Ovary (tissue), 7 donors: ENCODE measurements at regions not wholly inside any gene's neighbourhood (a gene's known extent, or its start where the extent isn't known, plus 50 kb on each side); places are given as distances from the start of the nearest gene placed in this dataset.

Experiments used
- DNase-seq, 5 donors: peaks; one replicate each; pipeline ENCODE4 v3.0.0-alpha.2; 2019 to 2020
- H3K27ac ChIP-seq, 2 donors: fragments of 200-600 bp; one replicate each; pipeline versions ENCODE4 v1.5.1 to v1.8.0; 2019 to 2022
- H3K27me3 ChIP-seq: fragments of 200-600 bp; one replicate; pipeline ENCODE4 v1.8.0; 2022
- H3K36me3 ChIP-seq: fragments of 200-600 bp; sonication (generic); one replicate; pipeline ENCODE4 v1.5.1; 2019
- H3K4me1 ChIP-seq: one replicate; pipeline ENCODE4 v1.8.1; 2013; ENCODE audit warnings: mild to moderate bottlenecking, moderate library complexity; ENCODE audit not compliant: insufficient read depth
- H3K4me3 ChIP-seq: fragments of 200-600 bp; sonication (generic); one replicate; pipeline ENCODE4 v1.5.1; 2017
- H3K9me3 ChIP-seq, 2 donors: fragments of 200-600 bp in 1 of 2; sonication (generic) in 1 of 2; one replicate each; pipeline versions ENCODE4 v1.5.1 to v1.8.1; 2013 to 2019; ENCODE audit warnings: mild to moderate bottlenecking in 1 of 2, moderate library complexity in 1 of 2
- EP300 ChIP-seq: sonication (generic); formaldehyde crosslinking; IDR thresholded peaks from one replicate; pipeline ENCODE4 v1.6.1; 2017; ENCODE audit warnings: antibody characterized with exemption
- POLR2A ChIP-seq: fragments of 450-650 bp; IDR thresholded peaks from one replicate; pipeline ENCODE4 v1.6.1; 2017; ENCODE audit warnings: antibody characterized with exemption, mild to moderate bottlenecking, moderate library complexity
- WGBS, 3 donors: extraction: QIAGEN DNeasy Blood & Tissue Kit in 1 of 3; methylation state at CpG; one replicate each; pipeline versions ENCODE4 v1.1.5 to v1.1.7; 2013 to 2017; 5-methylcytosine and 5-hydroxymethylcytosine counted together
- intact Hi-C, 4 donors: fragments of 100-400 bp; cut with DNase I; formaldehyde crosslinking; loops; one replicate each; pipeline versions ENCODE4 v1.11.0 to v1.15.1; 2022 to 2023
- TF ChIP-seq, protein P1 (sequence below), 3 donors: fragments of 450-650 bp in 2 of 3; fragments of 200-600 bp in 1 of 3; IDR thresholded peaks; one replicate each; pipeline versions ENCODE4 v1.5.1 to v1.8.0; 2016 to 2022; ENCODE audit warnings: antibody characterized with exemption in 3 of 3, mild to moderate bottlenecking in 1 of 3
- donor health status: DM: no; HTN: no; CAD: no; lungs with moderate emphysema.
- donor health status: DM: no; HTN: no; CAD: no.
- donor health status: Bipolar disorder and iron deficiency.
- donor health status: DM: no; HTN: no; CAD: no.
- donor health status: DM: yes; HTN: yes; CAD: no.

GRCh38 chr14:98341211-98341610 is 930.8 kb downstream of the BCL11B start:
- no peaks in the 10 kb centered on the region for H3K9me3 ChIP-seq
- H3K36me3 ChIP-seq: no peaks in the 10 kb centered on the region
- intact Hi-C loops: no loop called here
- H3K27me3 ChIP-seq: no peaks in the 10 kb centered on the region
- no peak for DNase-seq
- WGBS, 3 donors: 27 to 31% (median 28%) methylated on average over 3 of the region's 3 CpGs
- TF ChIP-seq EP300: no peak
- TF ChIP-seq POLR2A: no peak
- TF ChIP-seq, protein P1, sequence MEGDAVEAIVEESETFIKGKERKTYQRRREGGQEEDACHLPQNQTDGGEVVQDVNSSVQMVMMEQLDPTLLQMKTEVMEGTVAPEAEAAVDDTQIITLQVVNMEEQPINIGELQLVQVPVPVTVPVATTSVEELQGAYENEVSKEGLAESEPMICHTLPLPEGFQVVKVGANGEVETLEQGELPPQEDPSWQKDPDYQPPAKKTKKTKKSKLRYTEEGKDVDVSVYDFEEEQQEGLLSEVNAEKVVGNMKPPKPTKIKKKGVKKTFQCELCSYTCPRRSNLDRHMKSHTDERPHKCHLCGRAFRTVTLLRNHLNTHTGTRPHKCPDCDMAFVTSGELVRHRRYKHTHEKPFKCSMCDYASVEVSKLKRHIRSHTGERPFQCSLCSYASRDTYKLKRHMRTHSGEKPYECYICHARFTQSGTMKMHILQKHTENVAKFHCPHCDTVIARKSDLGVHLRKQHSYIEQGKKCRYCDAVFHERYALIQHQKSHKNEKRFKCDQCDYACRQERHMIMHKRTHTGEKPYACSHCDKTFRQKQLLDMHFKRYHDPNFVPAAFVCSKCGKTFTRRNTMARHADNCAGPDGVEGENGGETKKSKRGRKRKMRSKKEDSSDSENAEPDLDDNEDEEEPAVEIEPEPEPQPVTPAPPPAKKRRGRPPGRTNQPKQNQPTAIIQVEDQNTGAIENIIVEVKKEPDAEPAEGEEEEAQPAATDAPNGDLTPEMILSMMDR (IDR thresholded peaks at IDR 0.05): no peak
- H3K4me1 ChIP-seq: no peaks in the 10 kb centered on the region
- no peak overlapping the region for H3K27ac ChIP-seq
- no peak overlapping the region for H3K4me3 ChIP-seq

DNA sequence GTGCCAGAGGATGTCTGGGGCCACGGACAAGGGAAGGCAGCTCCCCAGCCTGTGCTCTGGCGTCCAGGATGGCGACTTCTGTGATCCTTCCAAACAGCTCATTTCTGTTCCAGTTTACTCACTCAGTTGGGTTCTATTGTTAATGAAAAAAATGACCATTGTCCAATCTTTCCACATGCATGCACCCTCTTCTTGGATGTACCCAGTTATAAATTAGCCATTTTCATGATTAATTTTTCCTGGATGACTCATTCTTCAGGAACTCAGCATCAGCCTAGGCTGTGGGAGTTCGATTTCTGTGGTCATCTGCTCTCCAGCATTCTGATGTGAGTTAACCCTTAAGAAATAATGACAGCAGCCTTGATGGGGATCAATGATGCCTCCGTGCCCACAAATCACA is 926.8 kb downstream of the BCL11B start:
- 32 to 38% (median 34%) methylated on average over 5 of the region's 5 CpGs for WGBS, 3 donors
- no peak for DNase-seq
- Histone ChIP-seq H3K4me1 (no peaks in the 10 kb centered on the region), H3K4me3 (no peak overlapping the region), H3K36me3 (no peaks in the 10 kb centered on the region), H3K9me3 (no peaks in the 10 kb centered on the region), H3K27ac (no peak overlapping the region), H3K27me3 (no peaks in the 10 kb centered on the region)
- TF ChIP-seq, protein P1 (IDR thresholded peaks at IDR 0.05): no peak
- TF ChIP-seq POLR2A (no peak), EP300 (no peak)
- intact Hi-C loops: no loop called here

- DNase-seq: no peak
- 65 to 79% (median 70%) methylated on average over 7 of the region's 7 CpGs for WGBS, 3 donors
Measured at GRCh38 chr14:98347686-98348085, 924.3 kb downstream of the BCL11B start.

DNA sequence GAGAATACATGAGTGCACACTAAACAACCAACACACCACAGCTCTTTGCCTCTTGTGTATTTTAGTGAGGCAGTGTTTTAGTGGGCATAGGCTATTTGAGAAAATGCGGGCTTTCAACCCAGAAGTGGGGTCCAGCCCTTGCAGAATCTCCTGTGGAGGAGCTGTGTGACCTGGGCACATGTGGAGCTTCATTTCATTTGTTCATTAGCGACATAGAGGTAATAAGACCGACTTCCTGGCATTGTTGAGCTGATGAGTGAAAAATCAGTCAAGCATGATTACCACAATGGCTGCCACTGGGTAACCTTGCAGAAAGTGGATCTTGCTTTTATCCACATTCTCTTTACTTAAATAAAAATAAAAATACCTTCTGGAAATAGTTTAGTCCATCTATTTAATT is 923.5 kb downstream of the BCL11B start:
- intact Hi-C loops: no loop called here
- H3K27ac ChIP-seq: no peak overlapping the region
- DNase-seq: no peak
- WGBS, 3 donors: 70 to 83% (median 80%) methylated on average over 3 of the region's 3 CpGs
- H3K4me1 ChIP-seq: no peaks in the 10 kb centered on the region
- H3K4me3 ChIP-seq: no peak overlapping the region
- H3K36me3 ChIP-seq: no peaks in the 10 kb centered on the region
- TF ChIP-seq EP300: no peak
- TF ChIP-seq, protein P1 (IDR thresholded peaks at IDR 0.05): no peak
- H3K9me3 ChIP-seq: no peaks in the 10 kb centered on the region
- H3K27me3 ChIP-seq: no peaks in the 10 kb centered on the region

More at GRCh38 chr14:98347686-98348085, 924.3 kb downstream of the BCL11B start:
- no peaks in the 10 kb centered on the region for H3K4me1 ChIP-seq
- H3K27ac ChIP-seq: no peak overlapping the region
- no peak for TF ChIP-seq POLR2A
- TF ChIP-seq EP300: no peak
- TF ChIP-seq, protein P1 (IDR thresholded peaks at IDR 0.05): no peak
- intact Hi-C loops: no loop called here
- no peak overlapping the region for H3K4me3 ChIP-seq
- H3K36me3 ChIP-seq: no peaks in the 10 kb centered on the region
- no peaks in the 10 kb centered on the region for H3K9me3 ChIP-seq
- H3K27me3 ChIP-seq: no peaks in the 10 kb centered on the region

GRCh38 chr14:98350213-98350612 is 921.8 kb downstream of the BCL11B start:
- no peaks in the 10 kb centered on the region for H3K4me1 ChIP-seq
- H3K27ac ChIP-seq: no peak overlapping the region
- no peak for DNase-seq
- no peaks in the 10 kb centered on the region for H3K9me3 ChIP-seq
- intact Hi-C loops: no loop called here
- no peaks in the 10 kb centered on the region for H3K36me3 ChIP-seq
- H3K27me3 ChIP-seq: no peaks in the 10 kb centered on the region
- WGBS, 3 donors: 66 to 90% (median 83%) methylated on average over 2 of the region's 2 CpGs
- TF ChIP-seq EP300 (no peak), POLR2A (no peak)
- TF ChIP-seq, protein P1 (IDR thresholded peaks at IDR 0.05): no peak
- no peak overlapping the region for H3K4me3 ChIP-seq
